K562 (cell line): ENCODE measurements at regions not wholly inside any gene's neighbourhood (a gene's known extent, or its start where the extent isn't known, plus 50 kb on each side); places are given as distances from the start of the nearest gene placed in this dataset.

Source experiments
- ATAC-seq: fragments of 200-7000 bp; cut with Tn5 transposase; 3 replicates; pipeline ENCODE4 v1.9.1; 2020; ENCODE audit warnings: moderate library complexity
- BruUV-seq: library from RNA; stranded (reverse); fragments of 400-500 nt; replicated peaks from 2 replicates; lab custom pipeline; 2021; lab: Mats Ljungman, UMichigan
- CTCF ChIA-PET: fragments of 300-600 bp; formaldehyde crosslinking; extraction: SDS; loops from one replicate; lab custom pipeline; 2021; ENCODE audit warnings: low intra/inter-chr PET ratio; lab: Yijun Ruan, JAX
- POLR2A ChIA-PET: fragments of 300-600, 350-650 bp; sonication (Branson Sonifier 250); formaldehyde crosslinking; extraction: SDS; loops from one replicate; lab custom pipeline; 2021; ENCODE audit warnings: antibody characterized with exemption, inconsistent platforms; lab: Yijun Ruan, JAX
- DNase-seq, 4 experiments: peaks; one replicate each; pipeline versions ENCODE4 v3.0.0 to v3.0.0-alpha.2; 2011 to 2018; ENCODE audit warnings: low spot score in 3 of 4, mixed read lengths in 3 of 4; ENCODE audit errors: extremely low read depth in 1 of 4
- FAIRE-seq: peaks from 2 replicates; lab custom pipeline; 2011; peaks lifted over from hg19 to GRCh38; lab: Jason Lieb, UNC
- H2AFZ ChIP-seq: 2 replicates; pipeline ENCODE4 v1.6.0; 2011; ENCODE audit warnings: low read depth, low read length, control low read depth, inconsistent platforms
- H3K27ac ChIP-seq: fragments of 200-600 bp; 3 replicates; pipeline ENCODE4 v1.8.0; 2011; ENCODE audit warnings: low read depth, mild to moderate bottlenecking, control low read depth, inconsistent platforms, low read length, moderate library complexity, mixed read lengths; ENCODE audit errors: extremely low read depth
- H3K27me3 ChIP-seq, 2 experiments: fragments of 300-600 bp in 1 of 2; 2 replicates in 1 of 2; 3 replicates in 1 of 2; pipeline versions ENCODE4 v1.6.0 to v1.8.0; 2011; ENCODE audit warnings: inconsistent platforms in 2 of 2, low read length in 2 of 2, mild to moderate bottlenecking in 1 of 2, mixed read lengths in 1 of 2, moderate library complexity in 1 of 2; ENCODE audit not compliant: control insufficient read depth in 2 of 2, insufficient read depth in 2 of 2
- H3K36me3 ChIP-seq: fragments of 300-600 bp; 3 replicates; pipeline ENCODE4 v1.8.0; 2011; ENCODE audit warnings: mild to moderate bottlenecking, low read length, inconsistent platforms; ENCODE audit not compliant: control insufficient read depth, insufficient read depth
- H3K4me1 ChIP-seq, 2 experiments: fragments of 200-600 bp in 1 of 2; replicated peaks in 1 of 2; 2 replicates in 1 of 2; 3 replicates in 1 of 2; pipeline versions ENCODE4 v1.5.1 to v1.8.0; 2011; ENCODE audit warnings: inconsistent platforms in 2 of 2, low read length in 2 of 2, mild to moderate bottlenecking in 1 of 2, mixed read lengths in 1 of 2, moderate library complexity in 1 of 2; ENCODE audit not compliant: control insufficient read depth in 2 of 2, insufficient read depth in 2 of 2
- H3K4me2 ChIP-seq: 2 replicates; pipeline ENCODE4 v1.6.1; 2011; ENCODE audit warnings: low read length, control low read depth, inconsistent platforms, mixed read lengths; ENCODE audit not compliant: insufficient read depth
- H3K4me3 ChIP-seq: fragments of 200-600 bp; sonication (generic), shearing (Covaris generic); 2 replicates; pipeline ENCODE4 v1.5.1; 2016; ENCODE audit warnings: control low read depth, inconsistent platforms
- H3K79me2 ChIP-seq: fragments of 200-600 bp; 3 replicates; pipeline ENCODE4 v1.8.0; 2011; ENCODE audit warnings: low read length, inconsistent platforms; ENCODE audit not compliant: control insufficient read depth, insufficient read depth
- H3K9ac ChIP-seq, 2 experiments: 2 replicates each; pipeline versions ENCODE4 v1.6.0 to v1.6.1; 2011; ENCODE audit warnings: low read depth in 2 of 2, low read length in 2 of 2, control low read depth in 1 of 2, inconsistent platforms in 1 of 2, mild to moderate bottlenecking in 1 of 2, mixed read lengths in 1 of 2; ENCODE audit not compliant: insufficient read depth in 1 of 2
- H3K9me1 ChIP-seq: one replicate; pipeline ENCODE4 v1.6.0; 2011; ENCODE audit warnings: inconsistent platforms, mild to moderate bottlenecking, low read length, moderate library complexity; ENCODE audit not compliant: control insufficient read depth, insufficient read depth
- H3K9me3 ChIP-seq: replicated peaks from 2 replicates; pipeline ENCODE4 v1.5.1; 2011; ENCODE audit warnings: low read depth, low read length, inconsistent platforms; ENCODE audit not compliant: control insufficient read depth, insufficient read depth
- H4K20me1 ChIP-seq: replicated peaks from 2 replicates; pipeline ENCODE4 v1.6.1; 2011; ENCODE audit warnings: low read length, inconsistent platforms, mixed read lengths; ENCODE audit not compliant: control insufficient read depth, insufficient read depth
- EHMT2 ChIP-seq: fragments of 450-650 bp; IDR thresholded peaks from 2 replicates; pipeline ENCODE4 v1.6.1; 2018; ENCODE audit warnings: antibody characterized with exemption
- RBM39 ChIP-seq: fragments of 200-400 bp; formaldehyde crosslinking; optimal IDR thresholded peaks from 2 replicates; pipeline ENCODE3; 2018; ENCODE audit warnings: low read depth, low read length
- TCFL5 ChIP-seq: fragments of 250-450 bp; sonication (Bioruptor Pico); conservative IDR thresholded peaks from 2 replicates; pipeline ENCODE4 v1.6.1; 2021; ENCODE audit warnings: mild to moderate bottlenecking, moderate library complexity, matching md5 sums
- TSHZ1 ChIP-seq: fragments of 250-450 bp; sonication (Bioruptor Pico); IDR thresholded peaks from 2 replicates; pipeline ENCODE4 v1.4.0; 2020; ENCODE audit warnings: mild to moderate bottlenecking, moderate library complexity
- WGBS: fragments of 100-300 bp; shearing (Covaris generic); methylation state at CpG from one replicate; pipeline ENCODE4 v1.1.6; 2016; ENCODE audit warnings: low coverage, mixed read lengths; ENCODE audit not compliant: insufficient coverage; ENCODE audit errors: missing lambda C conversion rate; 5-methylcytosine and 5-hydroxymethylcytosine counted together
- in situ Hi-C: fragments of 300-500 bp; cut with MboI; formaldehyde crosslinking; loops from 4 replicates; pipeline ENCODE4 v1.15.0; 2018; ENCODE audit warnings: inconsistent platforms, mixed read lengths
- intact Hi-C: fragments of 100-400 bp; cut with micrococcal nuclease; formaldehyde crosslinking; loops from 2 replicates; pipeline ENCODE4 v1.14.2; 2022
- TF ChIP-seq, protein P1 (sequence below): fragments of 250-450 bp; sonication (Bioruptor Pico); IDR thresholded peaks from 2 replicates; pipeline ENCODE4 v1.4.0; 2020; ENCODE audit warnings: mild to moderate bottlenecking, moderate library complexity

DNA sequence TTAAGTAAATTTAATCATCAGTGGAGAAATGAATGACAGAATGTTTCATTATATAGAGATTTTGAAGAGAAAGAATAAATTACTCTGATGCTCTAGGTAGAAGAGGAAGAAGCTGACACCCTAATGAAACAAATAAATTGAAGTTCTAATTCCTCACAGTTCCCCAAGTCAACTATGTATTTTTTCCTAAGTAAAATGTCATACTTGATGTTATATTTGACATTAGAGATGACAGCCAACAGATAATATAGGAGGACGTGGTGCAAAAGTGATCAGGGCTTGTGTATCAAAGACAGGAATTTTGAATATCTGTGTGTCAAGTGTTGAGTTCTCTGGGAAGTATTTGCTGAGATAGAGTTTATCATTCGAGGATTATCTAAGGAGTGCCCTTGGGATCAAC, 81.2 kb upstream of the CADPS start:
- BruUV-seq, result no TSS peak
- Histone ChIP-seq H3K9me3 (no peaks in the 10 kb centered on the region), H3K4me3 (no peak overlapping the region), H4K20me1 (no peaks in the 10 kb centered on the region), H3K9ac (no peak overlapping the region), H3K27me3 (no peaks in the 10 kb centered on the region), H3K4me1 (no peaks in the 10 kb centered on the region), H3K27ac (no peak overlapping the region), H3K79me2 (no peaks in the 10 kb centered on the region), H3K9me1 (no peaks in the 10 kb centered on the region), H2AFZ (no peak overlapping the region), H3K4me2 (no peak overlapping the region), H3K36me3 (no peaks in the 10 kb centered on the region)
- POLR2A ChIA-PET, result no interaction called here
- WGBS, result 0% methylated on average over 2 of the region's 2 CpGs
- in situ Hi-C loops (no loop called here), intact Hi-C loops (no loop called here)
- TF ChIP-seq, protein P1, sequence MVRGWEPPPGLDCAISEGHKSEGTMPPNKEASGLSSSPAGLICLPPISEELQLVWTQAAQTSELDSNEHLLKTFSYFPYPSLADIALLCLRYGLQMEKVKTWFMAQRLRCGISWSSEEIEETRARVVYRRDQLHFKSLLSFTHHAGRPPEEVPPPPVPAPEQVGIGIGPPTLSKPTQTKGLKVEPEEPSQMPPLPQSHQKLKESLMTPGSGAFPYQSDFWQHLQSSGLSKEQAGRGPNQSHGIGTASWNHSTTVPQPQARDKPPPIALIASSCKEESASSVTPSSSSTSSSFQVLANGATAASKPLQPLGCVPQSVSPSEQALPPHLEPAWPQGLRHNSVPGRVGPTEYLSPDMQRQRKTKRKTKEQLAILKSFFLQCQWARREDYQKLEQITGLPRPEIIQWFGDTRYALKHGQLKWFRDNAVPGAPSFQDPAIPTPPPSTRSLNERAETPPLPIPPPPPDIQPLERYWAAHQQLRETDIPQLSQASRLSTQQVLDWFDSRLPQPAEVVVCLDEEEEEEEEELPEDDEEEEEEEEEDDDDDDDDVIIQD (CRISPR knock-in tag), result no peak
- TF ChIP-seq EHMT2 (no peak), TSHZ1 (CRISPR knock-in tag) (no peak), TCFL5 (CRISPR knock-in tag) (no peak), RBM39 (no peak)
- ATAC-seq, result no peak
- no peak for DNase-seq
- CTCF ChIA-PET, result no interaction called here
- no peak for FAIRE-seq
